Liver (tissue), 8 donors: ENCODE measurements at regions not wholly inside any gene's neighbourhood (a gene's known extent, or its start where the extent isn't known, plus 50 kb on each side); places are given as distances from the start of the nearest gene placed in this dataset.
"Not testable (repeated sequence)": the region's sequence is repeated elsewhere in the genome, so short reads cannot be mapped to it uniquely, and the experiment has no call there.

Experiments used
- DNase-seq: peaks from one replicate; pipeline ENCODE4 v3.0.0-alpha.2; 2017; ENCODE audit warnings: low spot score
- H3K27ac ChIP-seq, 2 donors: one replicate each; pipeline ENCODE4 v1.7.0; 2013; ENCODE audit warnings: inconsistent platforms in 2 of 2, low read length in 2 of 2, control low read depth in 1 of 2, low read depth in 1 of 2, mild to moderate bottlenecking in 1 of 2
- H3K27me3 ChIP-seq, 4 donors: one replicate each; pipeline versions ENCODE4 v1.6.1 to v1.7.0; 2013; ENCODE audit warnings: low read length in 3 of 4, inconsistent platforms in 1 of 4, mild to moderate bottlenecking in 1 of 4, moderate library complexity in 1 of 4; ENCODE audit not compliant: control insufficient read depth in 4 of 4, insufficient read depth in 4 of 4
- H3K36me3 ChIP-seq, 4 donors: one replicate each; pipeline versions ENCODE4 v1.6.1 to v1.7.0; 2013; ENCODE audit warnings: low read length in 3 of 4, mild to moderate bottlenecking in 3 of 4, low read depth in 1 of 4, moderate library complexity in 1 of 4; ENCODE audit not compliant: control insufficient read depth in 4 of 4, insufficient read depth in 3 of 4
- H3K4me1 ChIP-seq, 4 donors: one replicate each; pipeline versions ENCODE4 v1.6.1 to v1.7.0; 2013; ENCODE audit warnings: low read length in 3 of 4, mild to moderate bottlenecking in 3 of 4, moderate library complexity in 1 of 4; ENCODE audit not compliant: control insufficient read depth in 4 of 4, insufficient read depth in 4 of 4
- H3K4me3 ChIP-seq, 3 donors: one replicate each; pipeline versions ENCODE4 v1.6.1 to v1.7.0; 2013; ENCODE audit warnings: low read length in 3 of 3, control low read depth in 1 of 3, low read depth in 1 of 3, mild to moderate bottlenecking in 1 of 3
- H3K9ac ChIP-seq, 2 donors: one replicate each; pipeline ENCODE4 v1.7.0; 2013; ENCODE audit warnings: low read length in 2 of 2, mild to moderate bottlenecking in 2 of 2, moderate library complexity in 2 of 2, control low read depth in 1 of 2, low read depth in 1 of 2
- H3K9me3 ChIP-seq, 4 donors: one replicate each; pipeline versions ENCODE4 v1.6.1 to v1.7.0; 2013; ENCODE audit warnings: low read length in 3 of 4; ENCODE audit not compliant: control insufficient read depth in 4 of 4
- EGR1 ChIP-seq, 2 donors: IDR thresholded peaks; 2 replicates each; pipeline ENCODE4 v1.6.1; 2016 to 2018; ENCODE audit warnings: antibody characterized with exemption in 2 of 2, low read depth in 2 of 2
- FOXA1 ChIP-seq: IDR thresholded peaks from 2 replicates; pipeline ENCODE4 v1.6.1; 2016; ENCODE audit warnings: antibody characterized with exemption
- FOXA2 ChIP-seq: IDR thresholded peaks from 2 replicates; pipeline ENCODE4 v1.6.1; 2016; ENCODE audit warnings: antibody characterized with exemption
- GABPA ChIP-seq, 2 donors: IDR thresholded peaks in 1 of 2; conservative IDR thresholded peaks in 1 of 2; 2 replicates each; pipeline ENCODE4 v1.6.1; 2016; ENCODE audit warnings: antibody characterized with exemption in 2 of 2, mild to moderate bottlenecking in 1 of 2, moderate library complexity in 1 of 2
- HNF4G ChIP-seq: IDR thresholded peaks from 2 replicates; pipeline ENCODE4 v1.6.1; 2016; ENCODE audit warnings: antibody characterized with exemption
- JUND ChIP-seq, 2 donors: IDR thresholded peaks; 2 replicates each; pipeline ENCODE4 v1.6.1; 2016; ENCODE audit warnings: antibody characterized with exemption in 2 of 2
- RAD21 ChIP-seq, 2 donors: IDR thresholded peaks; 2 replicates each; pipeline ENCODE4 v1.6.1; 2016; ENCODE audit warnings: antibody characterized with exemption in 2 of 2, mild to moderate bottlenecking in 2 of 2
- RXRA ChIP-seq, 2 donors: IDR thresholded peaks; 2 replicates each; pipeline ENCODE4 v1.6.1; 2017 to 2018; ENCODE audit warnings: antibody characterized with exemption in 2 of 2, mild to moderate bottlenecking in 1 of 2
- TAF1 ChIP-seq: conservative IDR thresholded peaks from 2 replicates; pipeline ENCODE4 v1.6.1; 2016; ENCODE audit warnings: antibody characterized with exemption, mild to moderate bottlenecking
- YY1 ChIP-seq: IDR thresholded peaks from 2 replicates; pipeline ENCODE4 v1.6.1; 2016; ENCODE audit warnings: antibody characterized with exemption, mild to moderate bottlenecking
- WGBS: extraction: QIAGEN DNeasy Blood & Tissue Kit; methylation state at CpG from one replicate; pipeline ENCODE4 v1.1.7; 2013; 5-methylcytosine and 5-hydroxymethylcytosine counted together
- TF ChIP-seq, protein P1 (sequence below): IDR thresholded peaks from 2 replicates; pipeline ENCODE4 v1.6.1; 2016; ENCODE audit warnings: antibody characterized with exemption, mild to moderate bottlenecking
- TF ChIP-seq, protein P2 (sequence below): IDR thresholded peaks from 2 replicates; pipeline ENCODE4 v1.6.1; 2016; ENCODE audit warnings: antibody characterized with exemption
- TF ChIP-seq, protein P3 (sequence below): IDR thresholded peaks from 2 replicates; pipeline ENCODE4 v1.6.1; 2016; ENCODE audit warnings: antibody characterized with exemption
- TF ChIP-seq, protein P4 (sequence below): fragments of 150-350 bp; IDR thresholded peaks from 2 replicates; pipeline ENCODE4 v1.5.1; 2017; ENCODE audit warnings: improper control_type of control experiment, low read depth, low read length; ENCODE audit not compliant: missing input control
- TF ChIP-seq, protein P5 (sequence below): IDR thresholded peaks from 2 replicates; pipeline ENCODE4 v1.6.1; 2016; ENCODE audit warnings: antibody characterized with exemption
- donor health status: healthy.
- donor health status: healthy.
- donor health status: healthy.
- donor health status: healthy.
- donor health status: healthy.

DNA sequence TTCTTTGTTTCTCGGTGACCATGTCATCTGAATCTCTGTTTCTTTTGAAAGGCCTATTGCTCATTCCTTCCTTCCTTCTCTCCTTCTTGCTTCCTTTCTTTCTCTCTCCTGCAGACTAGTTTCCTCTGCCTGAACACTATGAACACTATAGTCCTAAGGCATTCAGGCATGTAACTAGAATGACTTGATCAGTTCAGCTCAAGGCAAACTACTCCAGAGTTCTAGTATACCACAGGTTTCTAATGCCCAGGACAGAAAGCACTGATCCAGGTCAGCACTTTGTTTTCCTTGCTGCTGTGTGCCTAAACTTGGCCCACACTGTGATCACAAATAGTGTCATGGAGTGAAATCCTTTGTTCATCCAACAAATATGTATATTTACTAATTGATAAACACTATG is 324.1 kb upstream of the GJE1 start:
- Histone ChIP-seq H3K9me3 (no peaks in the 10 kb centered on the region), H3K36me3 (no peaks in the 10 kb centered on the region), H3K9ac (no peak overlapping the region), H3K4me1 (no peaks in the 10 kb centered on the region), H3K27ac (no peak overlapping the region), H3K27me3 (no peaks in the 10 kb centered on the region), H3K4me3 (no peak overlapping the region)
- WGBS: 84% methylated on average over 1 of the region's 1 CpG
- DNase-seq: no peak
- no peak for TF ChIP-seq GABPA (IDR thresholded peaks at IDR 0.05 in 1 of 2, conservative IDR thresholded peaks at IDR 0.05 in 1 of 2)
- TF ChIP-seq, protein P1, sequence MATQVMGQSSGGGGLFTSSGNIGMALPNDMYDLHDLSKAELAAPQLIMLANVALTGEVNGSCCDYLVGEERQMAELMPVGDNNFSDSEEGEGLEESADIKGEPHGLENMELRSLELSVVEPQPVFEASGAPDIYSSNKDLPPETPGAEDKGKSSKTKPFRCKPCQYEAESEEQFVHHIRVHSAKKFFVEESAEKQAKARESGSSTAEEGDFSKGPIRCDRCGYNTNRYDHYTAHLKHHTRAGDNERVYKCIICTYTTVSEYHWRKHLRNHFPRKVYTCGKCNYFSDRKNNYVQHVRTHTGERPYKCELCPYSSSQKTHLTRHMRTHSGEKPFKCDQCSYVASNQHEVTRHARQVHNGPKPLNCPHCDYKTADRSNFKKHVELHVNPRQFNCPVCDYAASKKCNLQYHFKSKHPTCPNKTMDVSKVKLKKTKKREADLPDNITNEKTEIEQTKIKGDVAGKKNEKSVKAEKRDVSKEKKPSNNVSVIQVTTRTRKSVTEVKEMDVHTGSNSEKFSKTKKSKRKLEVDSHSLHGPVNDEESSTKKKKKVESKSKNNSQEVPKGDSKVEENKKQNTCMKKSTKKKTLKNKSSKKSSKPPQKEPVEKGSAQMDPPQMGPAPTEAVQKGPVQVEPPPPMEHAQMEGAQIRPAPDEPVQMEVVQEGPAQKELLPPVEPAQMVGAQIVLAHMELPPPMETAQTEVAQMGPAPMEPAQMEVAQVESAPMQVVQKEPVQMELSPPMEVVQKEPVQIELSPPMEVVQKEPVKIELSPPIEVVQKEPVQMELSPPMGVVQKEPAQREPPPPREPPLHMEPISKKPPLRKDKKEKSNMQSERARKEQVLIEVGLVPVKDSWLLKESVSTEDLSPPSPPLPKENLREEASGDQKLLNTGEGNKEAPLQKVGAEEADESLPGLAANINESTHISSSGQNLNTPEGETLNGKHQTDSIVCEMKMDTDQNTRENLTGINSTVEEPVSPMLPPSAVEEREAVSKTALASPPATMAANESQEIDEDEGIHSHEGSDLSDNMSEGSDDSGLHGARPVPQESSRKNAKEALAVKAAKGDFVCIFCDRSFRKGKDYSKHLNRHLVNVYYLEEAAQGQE: no peak
- TF ChIP-seq RAD21 (IDR thresholded peaks at IDR 0.05): no peak
- TF ChIP-seq, protein P2, sequence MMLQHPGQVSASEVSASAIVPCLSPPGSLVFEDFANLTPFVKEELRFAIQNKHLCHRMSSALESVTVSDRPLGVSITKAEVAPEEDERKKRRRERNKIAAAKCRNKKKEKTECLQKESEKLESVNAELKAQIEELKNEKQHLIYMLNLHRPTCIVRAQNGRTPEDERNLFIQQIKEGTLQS: no peak
- TF ChIP-seq YY1: no peak
- no peak for TF ChIP-seq RXRA (IDR thresholded peaks at IDR 0.05)
- TF ChIP-seq, protein P3, sequence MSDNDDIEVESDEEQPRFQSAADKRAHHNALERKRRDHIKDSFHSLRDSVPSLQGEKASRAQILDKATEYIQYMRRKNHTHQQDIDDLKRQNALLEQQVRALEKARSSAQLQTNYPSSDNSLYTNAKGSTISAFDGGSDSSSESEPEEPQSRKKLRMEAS: no peak
- TF ChIP-seq JUND (IDR thresholded peaks at IDR 0.05): no peak
- TF ChIP-seq EGR1 (IDR thresholded peaks at IDR 0.05; ENCODE audit: low read depth in 2 of 2): no peak
- TF ChIP-seq HNF4G: no peak
- TF ChIP-seq TAF1: no peak
- no peak for TF ChIP-seq FOXA1

DNA sequence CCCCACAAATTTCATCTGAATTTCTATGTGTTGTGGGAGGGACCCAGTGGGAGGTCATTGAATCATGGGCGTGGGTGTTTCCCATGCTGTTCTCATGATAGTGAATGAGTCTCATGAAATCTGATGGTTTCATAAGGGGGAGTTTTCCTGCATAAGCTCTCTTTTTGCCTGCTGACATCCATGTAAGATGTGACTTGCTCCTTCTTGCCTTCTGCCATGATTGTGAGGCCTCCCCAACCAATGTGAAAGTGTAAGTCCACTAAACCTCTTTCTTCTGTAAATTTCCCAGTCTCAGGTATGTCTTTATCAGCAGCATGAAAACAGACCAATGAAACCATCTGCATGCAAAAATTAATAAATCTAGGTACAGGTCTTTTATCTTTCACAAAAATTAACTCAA is 331.8 kb upstream of the GJE1 start:
- not testable (repeated sequence) for H3K9me3 ChIP-seq
- 86% methylated on average over 1 of the region's 1 CpG for WGBS

DNA sequence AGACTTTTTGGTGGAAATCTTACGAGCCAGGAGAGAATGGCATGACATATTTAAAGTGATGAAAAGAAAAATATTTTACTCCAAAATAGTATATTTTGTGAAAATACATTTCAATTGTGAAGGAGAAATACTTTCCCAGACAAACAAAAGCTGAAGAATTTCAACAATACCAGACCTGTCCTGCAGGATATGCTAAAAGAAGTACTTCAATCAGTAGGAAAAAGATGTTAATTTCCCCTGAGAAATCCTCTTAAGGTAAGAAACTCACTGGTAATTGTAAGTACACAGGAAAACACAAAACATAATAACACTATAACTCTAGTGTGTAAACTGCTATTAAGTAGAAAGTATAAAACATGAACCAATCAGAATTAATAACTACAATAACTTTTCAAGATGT is 341.8 kb upstream of the GJE1 start:
- Histone ChIP-seq H3K9ac (no peak overlapping the region), H3K27me3 (no peaks in the 10 kb centered on the region), H3K4me1 (peaks cover 0 to 10% (median 9%) of the 10 kb centered on the region in 4 donors), H3K27ac (no peak overlapping the region), H3K4me3 (no peak overlapping the region), H3K36me3 (no peaks in the 10 kb centered on the region), H3K9me3 (no peaks in the 10 kb centered on the region)
- 89% methylated on average over 1 of the region's 1 CpG for WGBS
- no peak for DNase-seq
- TF ChIP-seq FOXA2 (no peak), RXRA (IDR thresholded peaks at IDR 0.05) (no peak), JUND (IDR thresholded peaks at IDR 0.05) (no peak), FOXA1 (no peak), GABPA (IDR thresholded peaks at IDR 0.05 in 1 of 2, conservative IDR thresholded peaks at IDR 0.05 in 1 of 2) (no peak), TAF1 (no peak)
- TF ChIP-seq, protein P3: no peak
- TF ChIP-seq, protein P4, sequence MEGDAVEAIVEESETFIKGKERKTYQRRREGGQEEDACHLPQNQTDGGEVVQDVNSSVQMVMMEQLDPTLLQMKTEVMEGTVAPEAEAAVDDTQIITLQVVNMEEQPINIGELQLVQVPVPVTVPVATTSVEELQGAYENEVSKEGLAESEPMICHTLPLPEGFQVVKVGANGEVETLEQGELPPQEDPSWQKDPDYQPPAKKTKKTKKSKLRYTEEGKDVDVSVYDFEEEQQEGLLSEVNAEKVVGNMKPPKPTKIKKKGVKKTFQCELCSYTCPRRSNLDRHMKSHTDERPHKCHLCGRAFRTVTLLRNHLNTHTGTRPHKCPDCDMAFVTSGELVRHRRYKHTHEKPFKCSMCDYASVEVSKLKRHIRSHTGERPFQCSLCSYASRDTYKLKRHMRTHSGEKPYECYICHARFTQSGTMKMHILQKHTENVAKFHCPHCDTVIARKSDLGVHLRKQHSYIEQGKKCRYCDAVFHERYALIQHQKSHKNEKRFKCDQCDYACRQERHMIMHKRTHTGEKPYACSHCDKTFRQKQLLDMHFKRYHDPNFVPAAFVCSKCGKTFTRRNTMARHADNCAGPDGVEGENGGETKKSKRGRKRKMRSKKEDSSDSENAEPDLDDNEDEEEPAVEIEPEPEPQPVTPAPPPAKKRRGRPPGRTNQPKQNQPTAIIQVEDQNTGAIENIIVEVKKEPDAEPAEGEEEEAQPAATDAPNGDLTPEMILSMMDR: no peak
- TF ChIP-seq, protein P5, sequence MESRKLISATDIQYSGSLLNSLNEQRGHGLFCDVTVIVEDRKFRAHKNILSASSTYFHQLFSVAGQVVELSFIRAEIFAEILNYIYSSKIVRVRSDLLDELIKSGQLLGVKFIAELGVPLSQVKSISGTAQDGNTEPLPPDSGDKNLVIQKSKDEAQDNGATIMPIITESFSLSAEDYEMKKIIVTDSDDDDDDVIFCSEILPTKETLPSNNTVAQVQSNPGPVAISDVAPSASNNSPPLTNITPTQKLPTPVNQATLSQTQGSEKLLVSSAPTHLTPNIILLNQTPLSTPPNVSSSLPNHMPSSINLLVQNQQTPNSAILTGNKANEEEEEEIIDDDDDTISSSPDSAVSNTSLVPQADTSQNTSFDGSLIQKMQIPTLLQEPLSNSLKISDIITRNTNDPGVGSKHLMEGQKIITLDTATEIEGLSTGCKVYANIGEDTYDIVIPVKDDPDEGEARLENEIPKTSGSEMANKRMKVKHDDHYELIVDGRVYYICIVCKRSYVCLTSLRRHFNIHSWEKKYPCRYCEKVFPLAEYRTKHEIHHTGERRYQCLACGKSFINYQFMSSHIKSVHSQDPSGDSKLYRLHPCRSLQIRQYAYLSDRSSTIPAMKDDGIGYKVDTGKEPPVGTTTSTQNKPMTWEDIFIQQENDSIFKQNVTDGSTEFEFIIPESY: no peak

More for the DNA sequence above, 331.8 kb upstream of the GJE1 start:
- not testable (repeated sequence) for H3K36me3 ChIP-seq, H3K27ac ChIP-seq, DNase-seq, H3K9ac ChIP-seq, H3K4me3 ChIP-seq, H3K27me3 ChIP-seq, H3K4me1 ChIP-seq
